ENCODE measurements at regions not wholly inside any gene's neighbourhood (a gene's known extent, or its start where the extent isn't known, plus 50 kb on each side); places are given as distances from the start of the nearest gene placed in this dataset.

DNA sequence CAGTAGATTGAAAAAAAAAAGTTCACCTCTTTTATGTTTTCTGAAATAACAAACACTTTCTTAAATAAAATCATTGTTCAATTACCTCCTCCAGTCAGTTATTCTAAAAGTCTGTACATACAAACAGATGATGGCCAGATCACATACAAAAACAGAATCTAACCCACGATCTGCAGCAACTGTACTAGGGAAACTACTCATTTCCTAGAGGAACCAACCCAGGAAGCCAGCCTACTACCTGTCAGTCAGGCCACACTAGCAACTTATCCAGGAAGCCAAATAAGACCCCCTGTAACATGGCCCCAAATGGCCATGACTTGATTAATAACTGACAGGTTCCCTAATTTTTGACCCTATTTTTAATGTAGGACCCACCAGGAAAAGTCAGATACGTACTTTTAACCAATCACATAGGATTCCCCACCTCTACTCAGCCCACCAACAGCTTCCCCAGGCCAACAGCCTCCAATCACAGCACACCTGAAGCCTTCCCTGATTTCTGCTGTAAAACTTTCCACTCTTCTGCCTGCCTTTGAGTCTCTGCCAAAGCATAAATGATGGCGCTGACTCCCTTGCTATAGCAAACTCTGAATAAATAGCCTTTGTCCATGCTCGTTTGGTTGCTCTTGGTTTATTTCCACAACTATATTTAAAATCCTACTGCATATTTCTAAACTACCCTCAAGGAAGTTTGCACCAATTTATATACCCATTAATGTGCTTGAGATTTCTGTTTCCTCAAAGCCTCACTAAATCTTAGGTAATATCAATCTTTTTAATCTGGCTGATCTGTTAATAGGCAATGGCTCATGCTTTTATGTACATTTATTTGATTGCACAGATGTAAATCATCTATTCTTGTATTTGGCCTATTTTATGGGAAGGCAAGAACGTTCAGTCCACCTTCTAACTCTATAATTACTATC lies 486.4 kb downstream of the FBXO15 start:
- H3K27ac ChIP-seq: no peak overlapping the region
- TF ChIP-seq, protein P1, sequence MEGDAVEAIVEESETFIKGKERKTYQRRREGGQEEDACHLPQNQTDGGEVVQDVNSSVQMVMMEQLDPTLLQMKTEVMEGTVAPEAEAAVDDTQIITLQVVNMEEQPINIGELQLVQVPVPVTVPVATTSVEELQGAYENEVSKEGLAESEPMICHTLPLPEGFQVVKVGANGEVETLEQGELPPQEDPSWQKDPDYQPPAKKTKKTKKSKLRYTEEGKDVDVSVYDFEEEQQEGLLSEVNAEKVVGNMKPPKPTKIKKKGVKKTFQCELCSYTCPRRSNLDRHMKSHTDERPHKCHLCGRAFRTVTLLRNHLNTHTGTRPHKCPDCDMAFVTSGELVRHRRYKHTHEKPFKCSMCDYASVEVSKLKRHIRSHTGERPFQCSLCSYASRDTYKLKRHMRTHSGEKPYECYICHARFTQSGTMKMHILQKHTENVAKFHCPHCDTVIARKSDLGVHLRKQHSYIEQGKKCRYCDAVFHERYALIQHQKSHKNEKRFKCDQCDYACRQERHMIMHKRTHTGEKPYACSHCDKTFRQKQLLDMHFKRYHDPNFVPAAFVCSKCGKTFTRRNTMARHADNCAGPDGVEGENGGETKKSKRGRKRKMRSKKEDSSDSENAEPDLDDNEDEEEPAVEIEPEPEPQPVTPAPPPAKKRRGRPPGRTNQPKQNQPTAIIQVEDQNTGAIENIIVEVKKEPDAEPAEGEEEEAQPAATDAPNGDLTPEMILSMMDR (IDR thresholded peaks at IDR 0.05): no peak
- no peak for TF ChIP-seq ZFX (IDR thresholded peaks at IDR 0.05; ENCODE audit: borderline replicate concordance)

DNA sequence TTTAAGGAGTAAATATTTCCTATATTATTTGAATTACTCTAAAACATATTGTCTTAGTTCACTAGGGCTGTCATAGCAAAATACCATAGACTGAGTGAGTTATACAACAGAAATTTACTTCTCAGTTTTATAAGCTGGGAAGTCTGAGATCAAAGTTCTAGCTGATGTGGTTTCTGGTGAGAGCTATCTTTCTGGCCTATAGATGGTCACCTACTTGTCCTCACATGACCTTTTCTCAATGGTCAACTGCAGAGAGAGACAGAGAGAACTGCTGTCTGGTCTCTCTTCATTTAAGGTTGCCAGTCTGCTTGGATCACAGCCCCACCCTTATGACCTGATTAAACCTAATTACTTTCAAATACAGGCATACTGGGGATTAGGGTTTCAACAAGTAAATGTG lies 490.9 kb downstream of the FBXO15 start:
- TF ChIP-seq ZFX (IDR thresholded peaks at IDR 0.05; ENCODE audit: borderline replicate concordance): no peak
- TF ChIP-seq, protein P1 (IDR thresholded peaks at IDR 0.05): no peak
- H3K27ac ChIP-seq: no peak overlapping the region

DNA sequence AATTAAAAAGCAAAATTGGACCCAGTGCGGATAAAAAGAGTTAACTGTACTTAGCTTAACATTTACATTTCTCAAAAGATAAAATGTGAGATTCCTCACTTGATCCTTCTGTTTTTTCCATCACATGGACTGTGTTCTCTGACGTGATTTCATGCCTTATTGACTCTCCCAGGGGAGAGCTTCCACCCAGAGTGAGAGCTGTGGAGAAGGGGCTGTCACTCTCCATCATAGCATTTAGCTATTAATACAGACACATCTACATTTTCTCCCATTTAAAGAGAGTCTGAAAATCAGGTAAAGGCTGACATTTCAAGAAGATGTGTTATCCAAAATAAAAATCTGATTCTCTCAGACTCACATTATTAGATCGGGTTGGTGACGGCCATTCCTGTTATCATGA lies 493.8 kb downstream of the FBXO15 start:
- no peak for TF ChIP-seq ZFX (IDR thresholded peaks at IDR 0.05; ENCODE audit: borderline replicate concordance)
- TF ChIP-seq, protein P1 (IDR thresholded peaks at IDR 0.05): no peak

DNA sequence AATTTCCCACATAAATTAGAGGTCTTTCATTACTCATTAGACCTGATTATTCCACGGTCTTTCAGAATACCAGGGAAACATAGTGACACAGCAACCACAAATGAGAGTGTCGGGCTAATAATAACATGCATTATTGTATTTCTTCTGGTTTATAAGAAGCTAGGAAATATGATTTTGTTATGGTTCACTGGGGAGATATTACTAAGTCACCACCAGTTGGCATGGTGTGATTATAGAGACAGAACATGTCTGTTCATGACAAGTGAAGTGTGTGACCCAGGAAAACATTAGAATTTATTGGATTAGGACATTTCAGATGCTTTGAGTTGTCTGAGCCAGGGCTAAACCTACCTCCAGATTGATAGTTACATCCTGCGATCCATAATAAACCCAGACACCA lies 494.4 kb downstream of the FBXO15 start:
- TF ChIP-seq, protein P1 (IDR thresholded peaks at IDR 0.05): no peak
- TF ChIP-seq ZFX (IDR thresholded peaks at IDR 0.05; ENCODE audit: borderline replicate concordance): no peak
- no peak overlapping the region for H3K27ac ChIP-seq

More for the DNA sequence above, 493.8 kb downstream of the FBXO15 start:
- H3K27ac ChIP-seq: no peak overlapping the region

DNA sequence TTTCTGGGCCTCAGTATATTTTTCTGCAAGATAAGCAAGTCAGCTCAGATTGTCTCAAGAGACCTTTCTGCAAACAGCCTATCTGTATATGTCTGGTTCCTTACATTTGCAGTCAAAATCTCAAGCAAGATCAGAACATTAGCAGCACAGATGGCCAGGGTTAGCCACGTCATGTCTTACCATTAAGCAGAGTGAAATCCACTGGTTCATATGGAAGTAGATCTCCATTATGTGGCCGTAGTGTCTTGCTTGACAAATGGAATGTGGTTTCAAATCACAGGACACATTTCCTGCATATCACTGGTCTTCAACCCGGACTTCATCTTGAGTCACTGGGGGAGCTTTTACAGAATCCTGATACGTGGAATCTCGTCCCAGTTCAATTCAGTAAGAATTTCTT lies 500.2 kb downstream of the FBXO15 start:
- H3K27ac ChIP-seq: no peak overlapping the region
- TF ChIP-seq ZFX (IDR thresholded peaks at IDR 0.05; ENCODE audit: borderline replicate concordance): no peak
- TF ChIP-seq, protein P1 (IDR thresholded peaks at IDR 0.05): no peak

DNA sequence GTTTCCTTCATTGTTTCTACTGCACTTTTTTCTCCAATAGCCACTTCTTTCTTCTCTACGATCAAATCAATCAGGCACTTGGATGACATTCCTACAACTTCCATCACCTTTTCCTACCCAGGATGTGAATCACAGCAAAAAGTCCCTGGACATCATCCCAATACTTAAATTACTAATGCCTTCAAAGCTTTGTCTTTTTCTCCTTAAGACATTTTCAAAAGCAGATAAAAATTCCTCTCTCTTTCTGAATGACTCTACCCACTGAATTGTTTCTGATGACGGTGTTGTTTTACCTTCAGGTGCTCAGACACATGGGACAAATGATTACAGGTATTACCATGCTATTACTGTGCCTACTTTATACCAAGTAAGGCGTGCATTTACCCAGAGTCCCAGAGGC lies 500.9 kb downstream of the FBXO15 start:
- TF ChIP-seq, protein P1 (IDR thresholded peaks at IDR 0.05): no peak
- TF ChIP-seq ZFX (IDR thresholded peaks at IDR 0.05; ENCODE audit: borderline replicate concordance): no peak
- H3K27ac ChIP-seq: no peak overlapping the region

DNA sequence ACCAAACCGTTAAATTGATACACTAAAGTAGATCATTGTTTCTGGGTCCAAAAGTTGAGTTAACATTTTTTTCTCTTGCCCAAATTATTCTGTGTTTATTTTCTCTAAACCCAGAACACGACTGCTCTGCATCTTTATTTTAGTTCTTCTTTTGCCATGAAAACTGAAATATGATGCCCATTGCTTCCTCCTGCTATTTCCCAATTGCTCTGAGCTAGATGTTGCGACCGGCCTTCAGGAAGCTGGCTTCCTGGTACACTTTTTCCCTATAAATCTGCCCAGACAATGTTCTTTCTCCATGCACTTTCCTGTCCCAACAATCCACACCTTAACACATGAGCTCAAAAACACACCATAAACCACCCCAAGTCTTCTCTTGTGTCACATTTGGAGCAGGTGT lies 501.4 kb downstream of the FBXO15 start:
- no peak overlapping the region for H3K27ac ChIP-seq
- no peak for TF ChIP-seq ZFX (IDR thresholded peaks at IDR 0.05; ENCODE audit: borderline replicate concordance)
- TF ChIP-seq, protein P1 (IDR thresholded peaks at IDR 0.05): no peak

All from 22Rv1 (cell line).